Thymus (tissue), 11 donors: ENCODE measurements at regions not wholly inside any gene's neighbourhood (a gene's known extent, or its start where the extent isn't known, plus 50 kb on each side); places are given as distances from the start of the nearest gene placed in this dataset.

Experiments
- DNase-seq, 9 donors: peaks; one replicate each; pipeline ENCODE4 v3.0.0-alpha.2; 2013; ENCODE audit warnings: low spot score in 9 of 9, low read depth in 6 of 9, missing footprints in 1 of 9
- H3K27ac ChIP-seq, 2 donors: one replicate each; pipeline ENCODE4 v1.5.1; 2013; ENCODE audit warnings: control low read depth in 1 of 2, low read depth in 1 of 2, low read length in 1 of 2, mild to moderate bottlenecking in 1 of 2, moderate library complexity in 1 of 2
- H3K27me3 ChIP-seq, 2 donors: one replicate each; pipeline ENCODE4 v1.5.1; 2013; ENCODE audit warnings: low read length in 1 of 2; ENCODE audit not compliant: control insufficient read depth in 2 of 2, insufficient read depth in 1 of 2
- H3K36me3 ChIP-seq, 2 donors: one replicate each; pipeline ENCODE4 v1.5.1; 2013; ENCODE audit warnings: low read length in 1 of 2, mild to moderate bottlenecking in 1 of 2, moderate library complexity in 1 of 2; ENCODE audit not compliant: control insufficient read depth in 2 of 2, insufficient read depth in 2 of 2
- H3K4me1 ChIP-seq, 2 donors: one replicate each; pipeline ENCODE4 v1.5.1; 2013; ENCODE audit warnings: low read length in 2 of 2; ENCODE audit not compliant: control insufficient read depth in 2 of 2, insufficient read depth in 2 of 2
- H3K4me3 ChIP-seq, 2 donors: one replicate each; pipeline ENCODE4 v1.5.1; 2013; ENCODE audit warnings: low read length in 2 of 2, control low read depth in 1 of 2, mild to moderate bottlenecking in 1 of 2
- H3K9me3 ChIP-seq, 2 donors: one replicate each; pipeline ENCODE4 v1.5.1; 2013; ENCODE audit warnings: low read length in 1 of 2, mild to moderate bottlenecking in 1 of 2; ENCODE audit not compliant: control insufficient read depth in 2 of 2, insufficient read depth in 1 of 2
- WGBS: extraction: QIAGEN DNeasy Blood & Tissue Kit; methylation state at CpG from one replicate; pipeline ENCODE4 v1.1.7; 2013; 5-methylcytosine and 5-hydroxymethylcytosine counted together
- donor health status: healthy.

GRCh38 chr9:27750566-27750965 lies 177.3 kb upstream of the C9orf72 start:
- H3K4me3 ChIP-seq = no peak overlapping the region
- H3K27ac ChIP-seq = no peak overlapping the region
- DNase-seq = no peak
- H3K4me1 ChIP-seq = no peaks in the 10 kb centered on the region
- H3K36me3 ChIP-seq = no peaks in the 10 kb centered on the region
- H3K27me3 ChIP-seq = no peaks in the 10 kb centered on the region
- no peaks in the 10 kb centered on the region for H3K9me3 ChIP-seq
- 92% methylated on average over 3 of the region's 3 CpGs for WGBS

GRCh38 chr9:27752069-27752468 lies 178.8 kb upstream of the C9orf72 start:
- Histone ChIP-seq H3K27me3 (no peaks in the 10 kb centered on the region), H3K4me3 (no peak overlapping the region), H3K36me3 (no peaks in the 10 kb centered on the region), H3K9me3 (no peaks in the 10 kb centered on the region), H3K4me1 (no peaks in the 10 kb centered on the region), H3K27ac (no peak overlapping the region)
- no peak for DNase-seq
- WGBS = 95% methylated on average over 4 of the region's 4 CpGs

GRCh38 chr9:27755846-27756245 lies 182.6 kb upstream of the C9orf72 start:
- Histone ChIP-seq H3K9me3 (no peaks in the 10 kb centered on the region), H3K36me3 (no peaks in the 10 kb centered on the region), H3K27me3 (no peaks in the 10 kb centered on the region), H3K4me3 (no peak overlapping the region), H3K4me1 (no peaks in the 10 kb centered on the region), H3K27ac (no peak overlapping the region)
- DNase-seq = no peak
- WGBS = 87% methylated on average over 2 of the region's 2 CpGs

- Histone ChIP-seq H3K36me3 (no peaks in the 10 kb centered on the region), H3K27ac (no peak overlapping the region), H3K4me1 (no peaks in the 10 kb centered on the region), H3K9me3 (no peaks in the 10 kb centered on the region), H3K27me3 (no peaks in the 10 kb centered on the region), H3K4me3 (no peak overlapping the region)
- 92% methylated on average over 5 of the region's 5 CpGs for WGBS
- DNase-seq = no peak
Measured at GRCh38 chr9:27756418-27756817, 183.1 kb upstream of the C9orf72 start.

- Histone ChIP-seq H3K36me3 (no peaks in the 10 kb centered on the region), H3K4me3 (no peak overlapping the region), H3K27ac (no peak overlapping the region), H3K9me3 (no peaks in the 10 kb centered on the region), H3K4me1 (no peaks in the 10 kb centered on the region), H3K27me3 (no peaks in the 10 kb centered on the region)
- 93% methylated on average over 7 of the region's 7 CpGs for WGBS
- no peak for DNase-seq
Measured at GRCh38 chr9:27763831-27764230, 190.6 kb upstream of the C9orf72 start.

GRCh38 chr9:27765266-27766072 lies 192.2 kb upstream of the C9orf72 start:
- H3K36me3 ChIP-seq = no peaks in the 10 kb centered on the region
- no peak overlapping the region for H3K4me3 ChIP-seq
- 91% methylated on average over 1 of the region's 1 CpG for WGBS
- DNase-seq = no peak
- no peaks in the 10 kb centered on the region for H3K27me3 ChIP-seq
- no peak overlapping the region for H3K27ac ChIP-seq
- no peaks in the 10 kb centered on the region for H3K9me3 ChIP-seq
- no peaks in the 10 kb centered on the region for H3K4me1 ChIP-seq

- Histone ChIP-seq H3K9me3 (no peaks in the 10 kb centered on the region), H3K27me3 (no peaks in the 10 kb centered on the region), H3K4me1 (no peaks in the 10 kb centered on the region), H3K4me3 (no peak overlapping the region), H3K27ac (no peak overlapping the region), H3K36me3 (no peaks in the 10 kb centered on the region)
- no peak for DNase-seq
- WGBS = 80% methylated on average over 3 of the region's 3 CpGs
Measured at GRCh38 chr9:27766073-27766835, 193.0 kb upstream of the C9orf72 start.

- no peak overlapping the region for H3K4me3 ChIP-seq
- no peak overlapping the region for H3K27ac ChIP-seq
- H3K27me3 ChIP-seq = no peaks in the 10 kb centered on the region
- no peaks in the 10 kb centered on the region for H3K4me1 ChIP-seq
- no peaks in the 10 kb centered on the region for H3K9me3 ChIP-seq
- no peak for DNase-seq
- WGBS = 83% methylated on average over 3 of the region's 3 CpGs
- H3K36me3 ChIP-seq = no peaks in the 10 kb centered on the region
Measured at GRCh38 chr9:27768781-27769180, 195.5 kb upstream of the C9orf72 start.

- H3K27ac ChIP-seq = no peak overlapping the region
- no peaks in the 10 kb centered on the region for H3K4me1 ChIP-seq
- WGBS = 77% methylated on average over 5 of the region's 5 CpGs
- H3K4me3 ChIP-seq = no peak overlapping the region
- no peaks in the 10 kb centered on the region for H3K27me3 ChIP-seq
- no peaks in the 10 kb centered on the region for H3K9me3 ChIP-seq
- DNase-seq = no peak
- no peaks in the 10 kb centered on the region for H3K36me3 ChIP-seq
Measured at GRCh38 chr9:27770541-27770940, 197.3 kb upstream of the C9orf72 start.
